Brain pericyte (primary cell): ENCODE measurements at regions not wholly inside any gene's neighbourhood (a gene's known extent, or its start where the extent isn't known, plus 50 kb on each side); places are given as distances from the start of the nearest gene placed in this dataset.

Experiments used
- DNase-seq: peaks from one replicate; pipeline ENCODE4 v3.0.0-alpha.2; 2012; ENCODE audit warnings: low read depth, low spot score

- no peak for DNase-seq
Observed at GRCh38 chr2:129860088-129860487, 119.4 kb upstream of the RAB6C start.

- no peak for DNase-seq
Observed at GRCh38 chr2:129861666-129862288, 117.7 kb upstream of the RAB6C start.

- DNase-seq = no peak
Observed at GRCh38 chr2:129862668-129863067, 116.8 kb upstream of the RAB6C start.

GRCh38 chr2:129863350-129863749 is 116.1 kb upstream of the RAB6C start:
- no peak for DNase-seq

- no peak for DNase-seq
Observed at GRCh38 chr2:129864719-129865118, 114.7 kb upstream of the RAB6C start.

GRCh38 chr2:129865976-129866375 is 113.5 kb upstream of the RAB6C start:
- DNase-seq = no peak

GRCh38 chr2:129866391-129866790 is 113.1 kb upstream of the RAB6C start:
- no peak for DNase-seq

- DNase-seq = no peak
Observed at GRCh38 chr2:129868151-129868550, 111.3 kb upstream of the RAB6C start.

- no peak for DNase-seq
Observed at GRCh38 chr2:129870685-129871241, 108.7 kb upstream of the RAB6C start.

- DNase-seq = no peak
Observed at GRCh38 chr2:129872446-129872845, 107.0 kb upstream of the RAB6C start.

- DNase-seq = no peak
Observed at GRCh38 chr2:129876541-129876940, 102.9 kb upstream of the RAB6C start.

- peak; percentile 24 for DNase-seq
Observed at GRCh38 chr2:129877289-129877741, 102.2 kb upstream of the RAB6C start.

- peak; percentile 15 for DNase-seq
Observed at GRCh38 chr2:129877795-129878775, 101.4 kb upstream of the RAB6C start.

- DNase-seq = no peak
Observed at GRCh38 chr2:129879614-129880180, 99.8 kb upstream of the RAB6C start.

- no peak for DNase-seq
Observed at GRCh38 chr2:129880309-129880708, 99.2 kb upstream of the RAB6C start.

- DNase-seq = no peak
Observed at GRCh38 chr2:129880971-129881370, 98.5 kb upstream of the RAB6C start.

- no peak for DNase-seq
Observed at GRCh38 chr2:129881786-129882396, 97.6 kb upstream of the RAB6C start.

GRCh38 chr2:129882476-129882875 is 97.0 kb upstream of the RAB6C start:
- DNase-seq = no peak

- no peak for DNase-seq
Observed at GRCh38 chr2:129883121-129883520, 96.3 kb upstream of the RAB6C start.

GRCh38 chr2:129884221-129884786 is 95.2 kb upstream of the RAB6C start:
- no peak for DNase-seq

- no peak for DNase-seq
Observed at GRCh38 chr2:129885735-129886134, 93.7 kb upstream of the RAB6C start.
